Umbilical cord (tissue), 1 donor: ENCODE measurements at regions not wholly inside any gene's neighbourhood (a gene's known extent, or its start where the extent isn't known, plus 50 kb on each side); places are given as distances from the start of the nearest gene placed in this dataset.
A peak's percentile ranks its signal among the peaks of the same experiment; 100 is the strongest.

ENCODE experiments used
- DNase-seq: peaks from one replicate; pipeline ENCODE4 v3.0.0-alpha.2; 2015; ENCODE audit warnings: low spot score

- peak; percentile 91 for DNase-seq
These were observed 95.5 kb upstream of the ZMIZ1 start for GRCh38 chr10:78972947-78973900.

- peak; percentile 83 for DNase-seq
These were observed 94.7 kb upstream of the ZMIZ1 start for GRCh38 chr10:78973901-78974616.

GRCh38 chr10:78974617-78975317, 94.0 kb upstream of the ZMIZ1 start:
- DNase-seq: peak; percentile 75

GRCh38 chr10:78975926-78976325, 92.8 kb upstream of the ZMIZ1 start:
- no peak for DNase-seq

GRCh38 chr10:78976825-78977755, 91.7 kb upstream of the ZMIZ1 start:
- no peak for DNase-seq

GRCh38 chr10:78979938-78980337, 88.8 kb upstream of the ZMIZ1 start:
- peak; percentile 45 for DNase-seq

- peak; percentile 83 for DNase-seq
These were observed 88.4 kb upstream of the ZMIZ1 start for GRCh38 chr10:78980354-78980753.

- DNase-seq: no peak
These were observed 88.0 kb upstream of the ZMIZ1 start for GRCh38 chr10:78980815-78981214.

- DNase-seq: no peak
These were observed 87.4 kb upstream of the ZMIZ1 start for GRCh38 chr10:78981257-78981969.

- no peak for DNase-seq
These were observed 86.8 kb upstream of the ZMIZ1 start for GRCh38 chr10:78981970-78982281.

GRCh38 chr10:78982726-78983125, 86.0 kb upstream of the ZMIZ1 start:
- DNase-seq: no peak

- DNase-seq: no peak
These were observed 85.2 kb upstream of the ZMIZ1 start for GRCh38 chr10:78983608-78984007.

GRCh38 chr10:78985973-78986818, 82.6 kb upstream of the ZMIZ1 start:
- DNase-seq: peak; percentile 76

GRCh38 chr10:78991187-78991586, 77.6 kb upstream of the ZMIZ1 start:
- no peak for DNase-seq

- no peak for DNase-seq
These were observed 76.4 kb upstream of the ZMIZ1 start for GRCh38 chr10:78992333-78992732.

GRCh38 chr10:78993261-78993945, 75.4 kb upstream of the ZMIZ1 start:
- DNase-seq: no peak

GRCh38 chr10:78995987-78996791, 72.6 kb upstream of the ZMIZ1 start:
- peak; percentile 67 for DNase-seq

GRCh38 chr10:78996792-78997129, 72.0 kb upstream of the ZMIZ1 start:
- DNase-seq: no peak
